ENCODE measurements at regions not wholly inside any gene's neighbourhood (a gene's known extent, or its start where the extent isn't known, plus 50 kb on each side); places are given as distances from the start of the nearest gene placed in this dataset.
A peak's percentile ranks its signal among the peaks of the same experiment; 100 is the strongest.

GRCh38 chr5:71865665-71866320 is 146.7 kb downstream of the CARTPT start:
- no peak for DNase-seq (ENCODE audit: low spot score)

GRCh38 chr5:71872311-71872864 is 153.3 kb downstream of the CARTPT start:
- no peak for DNase-seq (ENCODE audit: low spot score)

GRCh38 chr5:71873191-71873591 is 154.1 kb downstream of the CARTPT start:
- DNase-seq (ENCODE audit: low spot score) = no peak

GRCh38 chr5:71874521-71874920 is 155.4 kb downstream of the CARTPT start:
- DNase-seq (ENCODE audit: low spot score) = no peak

- DNase-seq (ENCODE audit: low spot score) = no peak
These were observed 158.4 kb downstream of the CARTPT start for GRCh38 chr5:71877511-71877910.

GRCh38 chr5:71880536-71880935 is 161.5 kb downstream of the CARTPT start:
- DNase-seq (ENCODE audit: low spot score) = no peak

- DNase-seq (ENCODE audit: low spot score) = peak; percentile 52
These were observed 164.0 kb downstream of the CARTPT start for GRCh38 chr5:71882826-71883741.

- no peak for DNase-seq (ENCODE audit: low spot score)
These were observed 164.6 kb downstream of the CARTPT start for GRCh38 chr5:71883742-71884103.

- DNase-seq (ENCODE audit: low spot score) = no peak
These were observed 165.9 kb downstream of the CARTPT start for GRCh38 chr5:71884926-71885325.

- DNase-seq (ENCODE audit: low spot score) = no peak
These were observed 167.3 kb downstream of the CARTPT start for GRCh38 chr5:71886406-71886805.

- peak; percentile 51 for DNase-seq (ENCODE audit: low spot score)
These were observed 168.6 kb downstream of the CARTPT start for GRCh38 chr5:71887680-71888079.

- no peak for DNase-seq (ENCODE audit: low spot score)
These were observed 172.3 kb downstream of the CARTPT start for GRCh38 chr5:71891406-71891805.

GRCh38 chr5:71891856-71892255 is 172.8 kb downstream of the CARTPT start:
- DNase-seq (ENCODE audit: low spot score) = peak; percentile 60

GRCh38 chr5:71892641-71893365 is 173.7 kb downstream of the CARTPT start:
- no peak for DNase-seq (ENCODE audit: low spot score)

GRCh38 chr5:71893451-71893850 is 174.4 kb downstream of the CARTPT start:
- DNase-seq (ENCODE audit: low spot score) = peak; percentile 24

- DNase-seq (ENCODE audit: low spot score) = no peak
These were observed 175.0 kb downstream of the CARTPT start for GRCh38 chr5:71894091-71894490.

GRCh38 chr5:71895546-71895945 is 176.5 kb downstream of the CARTPT start:
- no peak for DNase-seq (ENCODE audit: low spot score)

GRCh38 chr5:71899865-71900342 is 180.8 kb downstream of the CARTPT start:
- no peak for DNase-seq (ENCODE audit: low spot score)

GRCh38 chr5:71903808-71904207 is 184.7 kb downstream of the CARTPT start:
- no peak for DNase-seq (ENCODE audit: low spot score)

- DNase-seq (ENCODE audit: low spot score) = no peak
These were observed 185.8 kb downstream of the CARTPT start for GRCh38 chr5:71904852-71905251.

GRCh38 chr5:71905834-71906711 is 187.0 kb downstream of the CARTPT start:
- DNase-seq (ENCODE audit: low spot score) = no peak
